G401 (cell line): ENCODE measurements at regions not wholly inside any gene's neighbourhood (a gene's known extent, or its start where the extent isn't known, plus 50 kb on each side); places are given as distances from the start of the nearest gene placed in this dataset.

ENCODE experiments used
- DNase-seq: peaks from one replicate; pipeline ENCODE4 v3.0.0-alpha.2; 2015; ENCODE audit warnings: low spot score
- in situ Hi-C: cut with HindIII; loops from 2 replicates; pipeline ENCODE4 v1.10.0; 2016; ENCODE audit warnings: low sequenced_read_pairs, mixed read lengths

GRCh38 chr2:7967707-7968405 lies 714.0 kb upstream of the ID2 start:
- DNase-seq, result no peak
- in situ Hi-C loops, result no loop called here

DNA sequence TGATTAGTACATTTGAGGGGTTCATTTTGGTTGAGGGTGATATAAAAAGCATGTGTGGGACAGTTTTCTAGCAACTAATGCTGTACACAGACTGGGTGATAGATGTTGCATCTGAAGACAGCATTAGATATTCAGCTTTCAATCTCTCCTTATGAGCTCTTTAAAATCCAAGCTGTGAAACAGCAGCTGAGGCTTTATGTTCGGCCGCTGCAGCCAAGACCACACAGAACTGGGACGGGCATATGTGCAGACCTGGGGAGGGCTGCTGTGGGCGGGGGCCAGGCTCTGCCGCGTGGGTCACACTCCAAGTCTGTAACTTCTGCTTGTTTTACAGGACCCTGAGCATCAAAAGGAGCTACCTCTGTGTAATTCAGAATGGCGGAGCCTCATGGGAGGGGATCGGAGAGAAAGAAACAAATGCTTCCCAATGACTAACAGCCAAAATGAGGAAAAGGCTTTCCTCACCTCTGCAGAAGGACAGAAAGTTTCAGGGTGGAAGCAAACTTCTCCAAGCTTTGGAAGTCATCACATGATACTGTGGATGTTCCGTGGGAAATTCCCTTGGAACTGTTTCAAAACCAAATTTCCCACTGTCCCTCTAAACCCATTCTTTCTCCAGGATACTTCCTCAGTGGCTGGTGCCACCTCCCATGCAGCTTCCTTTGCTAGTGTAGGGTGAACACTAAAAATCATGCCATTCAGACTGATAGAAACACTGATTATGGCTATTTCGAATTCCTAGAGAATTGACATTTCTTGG lies 711.9 kb upstream of the ID2 start:
- in situ Hi-C loops, result no loop called here

DNA sequence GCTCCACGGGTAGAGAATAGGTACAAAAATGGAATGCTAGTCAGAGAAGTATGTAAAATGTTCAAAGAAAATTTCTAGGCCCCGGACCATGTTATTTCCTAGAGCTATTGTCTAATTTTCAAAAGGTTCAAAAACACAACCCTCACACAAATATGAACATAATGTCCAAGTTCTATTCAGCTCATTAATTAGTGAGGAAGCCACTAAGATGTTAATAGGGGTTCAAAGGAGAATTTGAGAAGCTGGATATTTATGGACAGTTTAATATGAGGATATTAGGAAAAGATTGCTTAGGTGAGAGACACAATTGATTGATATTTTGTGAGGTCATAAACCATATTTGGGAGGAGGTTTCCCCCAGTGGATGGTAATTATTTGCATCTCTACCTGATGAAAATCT lies 710.6 kb upstream of the ID2 start:
- in situ Hi-C loops, result no loop called here
- DNase-seq, result no peak

More for the DNA sequence above, 711.9 kb upstream of the ID2 start:
- no peak for DNase-seq

- in situ Hi-C loops, result no loop called here
- DNase-seq, result no peak
Measured at GRCh38 chr2:7971841-7972240, 710.0 kb upstream of the ID2 start.

DNA sequence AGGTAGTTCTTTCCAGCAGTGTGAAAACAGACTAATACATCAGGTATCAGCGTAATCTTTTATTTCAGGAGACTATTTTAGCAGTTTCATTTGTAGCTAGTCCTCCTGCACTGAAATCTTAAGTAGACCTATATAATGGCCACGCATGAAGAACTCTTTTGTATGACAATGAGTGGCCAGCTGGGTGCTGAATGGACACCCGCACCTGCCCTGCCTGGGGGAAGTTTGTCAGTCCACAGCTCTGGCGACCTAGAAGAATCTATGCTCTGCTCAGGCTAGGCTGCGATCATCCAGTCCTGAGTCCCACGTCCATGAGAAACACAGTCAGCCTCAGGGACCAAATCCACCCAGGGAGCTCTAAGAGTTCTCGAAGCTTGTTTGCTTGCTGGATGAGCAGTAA lies 709.2 kb upstream of the ID2 start:
- in situ Hi-C loops, result no loop called here
- no peak for DNase-seq

DNA sequence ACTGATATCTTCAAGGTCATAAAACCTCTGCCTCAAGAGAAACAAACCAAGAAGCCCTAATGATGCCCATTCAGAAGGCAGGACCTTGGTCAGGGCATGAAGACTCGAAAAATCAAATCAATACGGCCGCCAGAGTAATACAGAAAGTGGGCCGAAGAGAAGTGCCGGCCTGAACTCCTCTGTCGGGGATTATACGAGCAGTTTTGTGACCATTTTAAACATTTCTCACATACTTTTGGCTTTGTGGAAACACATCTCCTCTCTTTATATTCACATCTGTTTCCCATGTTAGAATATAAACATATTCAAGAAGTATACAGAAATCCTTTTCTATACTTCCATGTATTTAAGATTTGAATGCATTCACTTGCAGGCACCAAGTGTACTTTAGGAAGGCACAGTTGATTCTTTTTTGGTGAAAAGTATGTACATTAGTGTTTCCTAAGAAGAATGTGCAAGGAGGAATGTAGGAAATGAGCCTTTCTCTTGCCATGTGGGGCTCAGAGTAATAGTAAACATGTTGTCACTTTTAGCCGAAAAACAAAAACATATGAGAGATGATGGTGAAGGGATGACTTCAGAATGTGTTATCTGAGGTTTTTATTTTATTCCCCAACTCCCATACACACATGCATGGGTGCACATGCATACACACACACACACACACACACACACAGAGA lies 707.9 kb upstream of the ID2 start:
- in situ Hi-C loops, result no loop called here
- DNase-seq, result no peak

- in situ Hi-C loops, result no loop called here
- no peak for DNase-seq
Measured at GRCh38 chr2:7974936-7975335, 706.9 kb upstream of the ID2 start.

GRCh38 chr2:7976206-7976605 lies 705.6 kb upstream of the ID2 start:
- in situ Hi-C loops, result no loop called here
- DNase-seq, result no peak

DNA sequence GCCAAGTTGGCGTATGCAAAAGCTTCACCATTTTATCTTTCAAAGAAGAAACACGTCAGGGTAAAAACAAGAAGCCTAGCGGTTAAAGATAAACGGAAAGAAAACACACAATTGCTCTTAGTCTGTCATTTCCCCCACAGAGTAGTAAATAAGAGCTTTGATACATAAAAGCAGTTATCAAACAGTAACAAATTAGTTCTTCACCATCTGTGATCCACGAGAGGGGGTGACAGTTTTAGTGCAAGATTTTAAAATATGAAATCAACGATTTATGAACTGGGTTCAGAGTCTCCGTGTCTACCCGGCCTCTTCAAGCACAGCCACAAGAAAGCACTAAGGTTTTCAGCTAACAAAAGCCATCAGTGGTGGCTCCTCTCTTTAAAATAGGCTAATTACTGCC lies 703.9 kb upstream of the ID2 start:
- no peak for DNase-seq
- in situ Hi-C loops, result no loop called here

GRCh38 chr2:7982054-7982453 lies 699.8 kb upstream of the ID2 start:
- no peak for DNase-seq
- in situ Hi-C loops, result no loop called here

DNA sequence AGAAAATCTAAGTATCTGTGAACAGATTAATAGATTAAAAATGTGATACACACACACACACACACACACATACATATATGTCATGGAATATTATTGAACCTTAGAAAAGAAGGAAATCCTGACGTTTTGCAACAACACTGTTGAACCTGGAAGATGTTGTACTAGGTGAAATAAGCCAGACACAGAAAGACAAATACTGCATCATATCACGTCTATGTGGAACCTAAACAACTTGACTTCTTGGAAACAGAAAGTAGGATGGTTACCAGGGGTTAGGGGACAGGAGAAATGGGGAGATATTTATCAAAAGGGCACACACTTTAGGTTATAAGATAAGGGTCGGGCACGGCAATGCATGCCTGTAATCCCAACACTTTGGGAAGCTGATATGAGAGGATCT lies 698.4 kb upstream of the ID2 start:
- DNase-seq, result no peak
- in situ Hi-C loops, result no loop called here

- no peak for DNase-seq
Measured at GRCh38 chr2:7983912-7984311, 697.9 kb upstream of the ID2 start.

GRCh38 chr2:7984693-7985353 lies 697.0 kb upstream of the ID2 start:
- in situ Hi-C loops, result no loop called here
- DNase-seq, result no peak

More at GRCh38 chr2:7983912-7984311, 697.9 kb upstream of the ID2 start:
- in situ Hi-C loops, result no loop called here

GRCh38 chr2:7986431-7986830 lies 695.4 kb upstream of the ID2 start:
- in situ Hi-C loops, result no loop called here
- no peak for DNase-seq

DNA sequence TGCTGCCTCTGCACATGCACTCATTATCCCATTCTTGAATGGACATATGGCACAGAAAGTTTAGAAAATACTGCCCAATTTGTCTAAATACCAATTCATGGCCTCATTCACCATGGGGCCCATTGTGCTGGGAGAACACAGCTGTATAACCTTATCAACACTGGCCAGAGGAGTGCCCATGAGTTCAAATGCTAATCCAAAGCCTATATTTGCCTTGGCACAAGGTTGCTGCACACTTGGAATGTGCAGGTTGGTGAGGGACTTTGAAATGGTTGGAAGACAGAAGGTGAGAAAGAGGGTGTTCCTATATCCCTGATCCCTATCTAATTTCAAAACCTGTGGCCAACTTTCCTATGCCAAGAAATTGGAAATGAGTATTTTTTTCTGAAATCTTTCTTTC lies 693.9 kb upstream of the ID2 start:
- in situ Hi-C loops, result no loop called here
- no peak for DNase-seq

- DNase-seq, result no peak
- in situ Hi-C loops, result no loop called here
Measured at GRCh38 chr2:7988440-7988839, 693.4 kb upstream of the ID2 start.

GRCh38 chr2:7989823-7990222 lies 692.0 kb upstream of the ID2 start:
- no peak for DNase-seq
- in situ Hi-C loops, result no loop called here

DNA sequence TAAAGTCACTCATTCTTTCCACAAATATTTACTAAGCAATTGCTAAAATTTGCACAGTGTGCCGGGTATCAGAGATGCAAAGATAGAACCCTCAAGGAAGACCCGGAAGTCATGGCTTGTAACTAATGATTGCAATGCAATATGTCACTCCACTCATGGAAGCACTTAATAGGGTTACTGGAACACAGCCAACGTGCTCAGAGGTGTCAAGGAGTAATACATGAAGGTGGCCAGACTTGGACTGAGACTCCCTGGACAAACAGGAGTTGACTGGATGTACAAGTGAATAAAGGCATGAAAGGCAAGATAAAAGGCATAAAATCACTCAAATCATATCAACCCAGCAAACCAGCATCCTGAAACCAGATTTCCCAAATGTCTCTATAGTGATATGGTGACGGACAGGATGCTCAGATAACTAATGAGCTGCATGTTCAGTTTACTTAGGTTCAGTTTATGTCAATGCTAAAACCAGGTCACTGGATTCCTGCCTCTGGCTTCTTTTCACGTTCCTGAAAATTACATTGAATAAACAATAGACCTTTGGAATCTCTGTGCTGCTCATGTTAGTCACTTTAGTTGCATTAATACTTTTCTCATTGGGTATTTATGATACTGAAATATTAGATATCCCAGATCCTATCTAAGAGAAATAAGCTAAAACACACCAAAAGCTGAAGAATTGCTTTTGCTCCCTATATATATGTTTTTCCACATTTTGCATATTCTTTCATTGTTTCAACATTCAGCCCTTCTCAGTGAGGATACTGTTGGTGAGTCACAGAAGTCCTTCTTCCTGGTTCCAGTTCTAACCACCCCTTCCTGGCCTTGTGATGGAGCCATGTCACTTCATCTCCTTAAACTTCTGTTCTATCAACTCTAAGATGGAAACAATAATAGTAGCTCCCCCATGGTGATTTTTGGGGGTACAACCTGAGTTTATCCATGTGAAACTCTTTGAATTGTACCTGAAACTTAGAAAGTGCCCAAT lies 688.9 kb upstream of the ID2 start:
- in situ Hi-C loops, result no loop called here
- DNase-seq, result no peak
